Endothelial cell of umbilical vein (primary cell): ENCODE measurements at regions not wholly inside any gene's neighbourhood (a gene's known extent, or its start where the extent isn't known, plus 50 kb on each side); places are given as distances from the start of the nearest gene placed in this dataset.

Source experiments
- EZH2 ChIP-seq: IDR thresholded peaks from 2 replicates; pipeline ENCODE4 v1.6.1; 2012; ENCODE audit warnings: borderline replicate concordance, low read depth, mild to moderate bottlenecking, moderate library complexity, low read length, inconsistent platforms; ENCODE audit not compliant: severe bottlenecking
- GATA2 ChIP-seq: IDR thresholded peaks from 2 replicates; pipeline ENCODE4 v1.7.0; 2011; ENCODE audit warnings: low read depth, mild to moderate bottlenecking, moderate library complexity, mixed read lengths, low read length; ENCODE audit not compliant: insufficient read length, insufficient read depth
- JUN ChIP-seq: IDR thresholded peaks from 2 replicates; pipeline ENCODE4 v1.6.1; 2011; ENCODE audit warnings: borderline replicate concordance, low read depth; ENCODE audit not compliant: insufficient read length, insufficient read depth
- MYC ChIP-seq: IDR thresholded peaks from one replicate; pipeline ENCODE4 v1.6.1; 2011; ENCODE audit warnings: mild to moderate bottlenecking, low read depth, low read length
- POLR2A ChIP-seq: IDR thresholded peaks from 2 replicates; pipeline ENCODE4 v1.6.1; 2012; ENCODE audit warnings: low read depth, mild to moderate bottlenecking, control low read depth, low read length
- POLR2AphosphoS5 ChIP-seq: IDR thresholded peaks from 2 replicates; pipeline ENCODE4 v1.6.1; 2012; ENCODE audit warnings: low read depth, mild to moderate bottlenecking, control low read depth, low read length, moderate library complexity; ENCODE audit not compliant: insufficient read depth
- TF ChIP-seq, protein P1 (sequence below), 2 donors: IDR thresholded peaks; 1 replicate in 1 of 2; 2 replicates in 1 of 2; pipeline ENCODE4 v1.5.1; 2011; ENCODE audit warnings: low read length in 2 of 2, mild to moderate bottlenecking in 2 of 2, moderate library complexity in 2 of 2, control low read depth in 1 of 2, inconsistent platforms in 1 of 2, low read depth in 1 of 2; ENCODE audit not compliant: insufficient read depth in 1 of 2; ENCODE audit errors: extremely low read depth in 1 of 2

DNA sequence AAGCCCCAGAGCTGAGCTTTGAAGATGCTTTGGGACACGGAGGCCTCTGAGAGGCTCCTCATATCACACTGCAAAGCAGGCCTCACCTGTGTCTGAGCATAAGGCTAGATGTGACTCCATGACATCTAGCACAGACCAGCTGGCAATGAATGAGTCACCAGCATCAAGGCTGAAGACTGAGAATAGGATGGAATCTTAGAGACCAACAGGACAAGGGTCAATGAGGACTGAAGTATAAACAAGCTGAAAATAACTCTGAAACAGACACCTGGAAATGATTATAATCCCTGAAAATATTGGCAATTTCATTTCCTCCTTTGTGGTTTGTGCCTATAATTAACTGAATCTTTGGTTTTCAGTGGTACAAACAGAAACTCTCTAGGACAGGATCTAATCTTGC is 87.1 kb upstream of the PRPS1 start:
- no peak for TF ChIP-seq POLR2A
- TF ChIP-seq, protein P1, sequence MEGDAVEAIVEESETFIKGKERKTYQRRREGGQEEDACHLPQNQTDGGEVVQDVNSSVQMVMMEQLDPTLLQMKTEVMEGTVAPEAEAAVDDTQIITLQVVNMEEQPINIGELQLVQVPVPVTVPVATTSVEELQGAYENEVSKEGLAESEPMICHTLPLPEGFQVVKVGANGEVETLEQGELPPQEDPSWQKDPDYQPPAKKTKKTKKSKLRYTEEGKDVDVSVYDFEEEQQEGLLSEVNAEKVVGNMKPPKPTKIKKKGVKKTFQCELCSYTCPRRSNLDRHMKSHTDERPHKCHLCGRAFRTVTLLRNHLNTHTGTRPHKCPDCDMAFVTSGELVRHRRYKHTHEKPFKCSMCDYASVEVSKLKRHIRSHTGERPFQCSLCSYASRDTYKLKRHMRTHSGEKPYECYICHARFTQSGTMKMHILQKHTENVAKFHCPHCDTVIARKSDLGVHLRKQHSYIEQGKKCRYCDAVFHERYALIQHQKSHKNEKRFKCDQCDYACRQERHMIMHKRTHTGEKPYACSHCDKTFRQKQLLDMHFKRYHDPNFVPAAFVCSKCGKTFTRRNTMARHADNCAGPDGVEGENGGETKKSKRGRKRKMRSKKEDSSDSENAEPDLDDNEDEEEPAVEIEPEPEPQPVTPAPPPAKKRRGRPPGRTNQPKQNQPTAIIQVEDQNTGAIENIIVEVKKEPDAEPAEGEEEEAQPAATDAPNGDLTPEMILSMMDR (IDR thresholded peaks at IDR 0.05; ENCODE audit: extremely low read depth in 1 of 2, insufficient read depth in 1 of 2, low read depth in 1 of 2, low read length in 2 of 2) = no peak
- no peak for TF ChIP-seq JUN
- TF ChIP-seq POLR2AphosphoS5 = no peak
- TF ChIP-seq GATA2 = no peak
- no peak for TF ChIP-seq EZH2
- TF ChIP-seq MYC = no peak
